ENCODE measurements at regions not wholly inside any gene's neighbourhood (a gene's known extent, or its start where the extent isn't known, plus 50 kb on each side); places are given as distances from the start of the nearest gene placed in this dataset.

DNA sequence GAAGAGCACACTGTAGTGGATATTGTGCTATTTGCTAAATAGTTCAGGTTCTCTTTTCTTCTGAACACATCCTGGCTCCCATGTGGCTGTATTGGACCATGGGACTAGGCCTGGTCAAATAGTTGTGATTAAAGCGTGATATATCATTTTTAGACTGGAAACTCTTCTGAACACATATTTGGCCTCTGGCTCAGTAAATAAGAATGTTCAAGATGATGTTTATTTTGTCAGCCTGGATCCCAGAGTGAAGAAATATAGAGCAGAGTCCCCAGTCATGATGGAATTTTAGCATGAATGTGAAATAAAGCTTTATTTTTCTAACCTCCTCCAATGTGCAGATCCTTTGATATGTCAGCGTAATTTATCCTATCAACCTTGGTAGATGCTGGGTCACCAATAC lies 542.6 kb downstream of the ADGRL2 start:
- no peak for ATAC-seq

GRCh38 chr1:82337635-82338034 lies 536.9 kb downstream of the ADGRL2 start:
- Histone ChIP-seq H3K4me1 (no peaks in the 10 kb centered on the region), H3K9me3 (no peaks in the 10 kb centered on the region), H3K27ac (no peak overlapping the region), H3K4me3 (no peak overlapping the region), H3K27me3 (no peaks in the 10 kb centered on the region), H3K36me3 (no peaks in the 10 kb centered on the region)
- 83 to 89% methylated on average over 1 of the region's 1 CpG for WGBS, 2 donors (ENCODE audit: low coverage in 1 of 2)
- TF ChIP-seq POLR2AphosphoS5 (IDR thresholded peaks at IDR 0.05) (no peak), EP300 (IDR thresholded peaks at IDR 0.05) (no peak), POLR2A (IDR thresholded peaks at IDR 0.05) (no peak)
- TF ChIP-seq, protein P1, sequence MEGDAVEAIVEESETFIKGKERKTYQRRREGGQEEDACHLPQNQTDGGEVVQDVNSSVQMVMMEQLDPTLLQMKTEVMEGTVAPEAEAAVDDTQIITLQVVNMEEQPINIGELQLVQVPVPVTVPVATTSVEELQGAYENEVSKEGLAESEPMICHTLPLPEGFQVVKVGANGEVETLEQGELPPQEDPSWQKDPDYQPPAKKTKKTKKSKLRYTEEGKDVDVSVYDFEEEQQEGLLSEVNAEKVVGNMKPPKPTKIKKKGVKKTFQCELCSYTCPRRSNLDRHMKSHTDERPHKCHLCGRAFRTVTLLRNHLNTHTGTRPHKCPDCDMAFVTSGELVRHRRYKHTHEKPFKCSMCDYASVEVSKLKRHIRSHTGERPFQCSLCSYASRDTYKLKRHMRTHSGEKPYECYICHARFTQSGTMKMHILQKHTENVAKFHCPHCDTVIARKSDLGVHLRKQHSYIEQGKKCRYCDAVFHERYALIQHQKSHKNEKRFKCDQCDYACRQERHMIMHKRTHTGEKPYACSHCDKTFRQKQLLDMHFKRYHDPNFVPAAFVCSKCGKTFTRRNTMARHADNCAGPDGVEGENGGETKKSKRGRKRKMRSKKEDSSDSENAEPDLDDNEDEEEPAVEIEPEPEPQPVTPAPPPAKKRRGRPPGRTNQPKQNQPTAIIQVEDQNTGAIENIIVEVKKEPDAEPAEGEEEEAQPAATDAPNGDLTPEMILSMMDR (IDR thresholded peaks at IDR 0.05), result no peak
- no peak for ATAC-seq

More for the DNA sequence above, 542.6 kb downstream of the ADGRL2 start:
- Histone ChIP-seq H3K4me3 (no peak overlapping the region), H3K9me3 (no peaks in the 10 kb centered on the region), H3K4me1 (no peaks in the 10 kb centered on the region), H3K36me3 (no peaks in the 10 kb centered on the region), H3K27ac (no peak overlapping the region), H3K27me3 (no peaks in the 10 kb centered on the region)
- 70 to 81% methylated on average over 2 of the region's 2 CpGs for WGBS, 2 donors (ENCODE audit: low coverage in 1 of 2)
- TF ChIP-seq POLR2A (IDR thresholded peaks at IDR 0.05) (no peak), POLR2AphosphoS5 (IDR thresholded peaks at IDR 0.05) (no peak), EP300 (IDR thresholded peaks at IDR 0.05) (no peak)
- TF ChIP-seq, protein P1 (IDR thresholded peaks at IDR 0.05), result no peak

GRCh38 chr1:82330330-82330729 lies 529.6 kb downstream of the ADGRL2 start:
- TF ChIP-seq, protein P1 (IDR thresholded peaks at IDR 0.05), result no peak
- TF ChIP-seq EP300 (IDR thresholded peaks at IDR 0.05), result no peak
- no peak for TF ChIP-seq POLR2A (IDR thresholded peaks at IDR 0.05)
- Histone ChIP-seq H3K9me3 (no peaks in the 10 kb centered on the region), H3K27ac (no peak overlapping the region), H3K27me3 (no peaks in the 10 kb centered on the region), H3K36me3 (no peaks in the 10 kb centered on the region), H3K4me1 (no peaks in the 10 kb centered on the region), H3K4me3 (no peak overlapping the region)
- WGBS, 2 donors (ENCODE audit: low coverage in 1 of 2), result 92 to 100% methylated on average over 2 of the region's 3 CpGs
- peak; percentile 22 for ATAC-seq

GRCh38 chr1:82329226-82329625 lies 528.5 kb downstream of the ADGRL2 start:
- Histone ChIP-seq H3K27me3 (no peaks in the 10 kb centered on the region), H3K4me1 (no peaks in the 10 kb centered on the region), H3K27ac (no peak overlapping the region), H3K9me3 (no peaks in the 10 kb centered on the region), H3K4me3 (no peak overlapping the region), H3K36me3 (no peaks in the 10 kb centered on the region)
- ATAC-seq, result no peak
- TF ChIP-seq POLR2A (IDR thresholded peaks at IDR 0.05), result no peak
- no peak for TF ChIP-seq EP300 (IDR thresholded peaks at IDR 0.05)
- 79 to 86% methylated on average over 5 to 6 of the region's 6 CpGs for WGBS, 2 donors (ENCODE audit: low coverage in 1 of 2)

DNA sequence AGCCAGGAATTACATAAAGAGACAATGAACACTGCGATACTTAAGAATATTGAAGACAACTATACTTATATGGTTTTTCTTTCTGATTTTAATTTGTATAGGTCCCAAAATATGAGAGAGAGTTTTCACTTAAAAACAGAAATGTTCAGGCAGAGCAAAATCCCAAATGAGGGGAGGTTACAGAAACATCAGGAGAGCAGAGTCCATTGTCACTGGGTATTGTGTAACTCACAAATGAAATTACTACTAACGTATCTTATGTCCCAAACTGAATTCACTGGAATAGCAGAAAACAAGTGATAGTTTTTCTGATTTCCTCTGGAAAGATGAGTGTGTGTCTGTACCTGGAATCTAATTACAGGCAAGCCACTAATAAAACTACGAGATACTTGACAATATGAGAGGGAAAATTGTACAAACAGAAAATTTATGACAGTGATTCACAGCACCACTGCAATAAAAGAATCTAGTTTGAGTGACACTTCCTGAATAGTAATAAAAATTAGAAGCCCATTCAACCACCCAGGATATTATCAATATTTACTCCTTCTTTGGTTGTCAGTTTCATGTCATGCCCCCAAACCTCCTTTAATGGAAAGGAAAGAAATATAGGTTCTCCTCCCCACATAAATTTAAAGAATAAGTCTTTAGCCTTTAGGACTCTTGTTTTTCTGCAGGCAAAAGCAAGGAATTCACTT lies 522.6 kb downstream of the ADGRL2 start:
- WGBS, 2 donors (ENCODE audit: low coverage in 1 of 2), result 88 to 98% methylated on average over 3 of the region's 3 CpGs
- Histone ChIP-seq H3K27ac (no peak overlapping the region), H3K4me1 (no peaks in the 10 kb centered on the region), H3K36me3 (no peaks in the 10 kb centered on the region), H3K9me3 (no peaks in the 10 kb centered on the region), H3K27me3 (no peaks in the 10 kb centered on the region), H3K4me3 (no peak overlapping the region)
- ATAC-seq, result no peak
- TF ChIP-seq POLR2A (IDR thresholded peaks at IDR 0.05) (no peak), EP300 (IDR thresholded peaks at IDR 0.05) (no peak), POLR2AphosphoS5 (IDR thresholded peaks at IDR 0.05) (no peak)
- TF ChIP-seq, protein P1 (IDR thresholded peaks at IDR 0.05), result no peak
